Prostate gland (tissue), 2 donors: ENCODE measurements at regions not wholly inside any gene's neighbourhood (a gene's known extent, or its start where the extent isn't known, plus 50 kb on each side); places are given as distances from the start of the nearest gene placed in this dataset.

Experiments used
- CTCF ChIP-seq, 4 experiments: fragments of 200-600 bp in 2 of 4; fragments of 450-650 bp in 2 of 4; sonication (generic) in 2 of 4; IDR thresholded peaks; 1 replicate in 3 of 4; 2 replicates in 1 of 4; pipeline ENCODE4 v1.5.1; 2016 to 2019; ENCODE audit warnings: antibody characterized with exemption in 4 of 4, mild to moderate bottlenecking in 2 of 4, moderate library complexity in 2 of 4
- POLR2A ChIP-seq: fragments of 450-650 bp; IDR thresholded peaks from one replicate; pipeline ENCODE4 v1.6.1; 2016; ENCODE audit warnings: antibody characterized with exemption, mild to moderate bottlenecking

GRCh38 chrX:40912166-40912565 is 173.1 kb upstream of the USP9X start:
- no peak for TF ChIP-seq CTCF (IDR thresholded peaks at IDR 0.05)
- TF ChIP-seq POLR2A = no peak
